AG10803 (cell line): ENCODE measurements at regions not wholly inside any gene's neighbourhood (a gene's known extent, or its start where the extent isn't known, plus 50 kb on each side); places are given as distances from the start of the nearest gene placed in this dataset.

Source experiments
- DNase-seq: peaks from one replicate; pipeline ENCODE4 v3.0.0; 2010; ENCODE audit warnings: low read depth
- H3K4me3 ChIP-seq: 2 replicates; pipeline ENCODE4 v1.5.1; 2011; ENCODE audit warnings: mild to moderate bottlenecking, low read length, control low read depth
- TF ChIP-seq, protein P1 (sequence below): conservative IDR thresholded peaks from 2 replicates; pipeline ENCODE4 v1.5.1; 2011; ENCODE audit warnings: mild to moderate bottlenecking, low read length, control low read depth, inconsistent platforms

GRCh38 chr13:106417467-106418110 is 117.9 kb downstream of the EFNB2 start:
- DNase-seq, result peak; percentile 17
- TF ChIP-seq, protein P1, sequence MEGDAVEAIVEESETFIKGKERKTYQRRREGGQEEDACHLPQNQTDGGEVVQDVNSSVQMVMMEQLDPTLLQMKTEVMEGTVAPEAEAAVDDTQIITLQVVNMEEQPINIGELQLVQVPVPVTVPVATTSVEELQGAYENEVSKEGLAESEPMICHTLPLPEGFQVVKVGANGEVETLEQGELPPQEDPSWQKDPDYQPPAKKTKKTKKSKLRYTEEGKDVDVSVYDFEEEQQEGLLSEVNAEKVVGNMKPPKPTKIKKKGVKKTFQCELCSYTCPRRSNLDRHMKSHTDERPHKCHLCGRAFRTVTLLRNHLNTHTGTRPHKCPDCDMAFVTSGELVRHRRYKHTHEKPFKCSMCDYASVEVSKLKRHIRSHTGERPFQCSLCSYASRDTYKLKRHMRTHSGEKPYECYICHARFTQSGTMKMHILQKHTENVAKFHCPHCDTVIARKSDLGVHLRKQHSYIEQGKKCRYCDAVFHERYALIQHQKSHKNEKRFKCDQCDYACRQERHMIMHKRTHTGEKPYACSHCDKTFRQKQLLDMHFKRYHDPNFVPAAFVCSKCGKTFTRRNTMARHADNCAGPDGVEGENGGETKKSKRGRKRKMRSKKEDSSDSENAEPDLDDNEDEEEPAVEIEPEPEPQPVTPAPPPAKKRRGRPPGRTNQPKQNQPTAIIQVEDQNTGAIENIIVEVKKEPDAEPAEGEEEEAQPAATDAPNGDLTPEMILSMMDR, result no peak
- H3K4me3 ChIP-seq, result peak overlapping the region; percentile 33

DNA sequence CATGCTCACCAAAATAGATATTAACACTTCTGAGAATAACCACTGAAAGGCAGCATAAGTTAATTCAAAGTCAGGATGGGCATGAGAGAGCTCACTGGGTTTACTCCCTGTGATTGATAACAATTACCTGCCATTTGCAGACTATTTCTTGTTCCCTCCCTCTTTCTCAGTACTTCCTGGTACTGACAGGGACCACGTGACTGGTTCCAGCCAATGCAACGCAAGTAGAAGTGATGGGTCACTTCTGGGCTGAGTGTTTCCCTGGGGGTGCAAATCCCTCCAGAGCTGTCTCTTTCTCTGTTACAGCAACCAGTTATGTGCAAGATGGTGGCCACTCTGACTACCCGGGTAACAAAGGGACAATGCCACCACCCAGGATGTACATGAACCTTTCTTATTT is 118.8 kb downstream of the EFNB2 start:
- no peak for DNase-seq
- no peak overlapping the region for H3K4me3 ChIP-seq
- TF ChIP-seq, protein P1, result no peak

DNA sequence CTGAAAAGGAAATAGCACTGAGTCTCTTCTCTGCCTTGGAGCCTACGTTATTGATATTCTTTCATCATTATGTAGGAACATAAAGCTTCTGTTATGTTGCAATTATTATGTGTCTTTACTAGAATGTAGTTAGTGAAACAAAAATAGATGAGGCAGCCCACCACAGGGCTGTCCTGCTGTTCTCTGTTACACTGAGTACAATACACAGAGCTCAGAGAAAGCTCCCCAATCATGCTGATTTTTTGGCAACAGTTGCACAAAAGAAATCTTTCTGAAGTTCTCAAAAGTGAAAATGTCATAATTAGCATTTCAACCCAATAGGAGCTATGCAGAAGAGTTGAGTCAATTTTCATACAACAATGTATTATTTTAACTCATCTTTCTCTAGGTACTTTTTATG is 119.5 kb downstream of the EFNB2 start:
- no peak overlapping the region for H3K4me3 ChIP-seq
- TF ChIP-seq, protein P1, result no peak
- DNase-seq, result no peak

GRCh38 chr13:106415442-106415841 is 120.0 kb downstream of the EFNB2 start:
- TF ChIP-seq, protein P1, result no peak
- DNase-seq, result no peak
- no peak overlapping the region for H3K4me3 ChIP-seq

- no peak overlapping the region for H3K4me3 ChIP-seq
- DNase-seq, result no peak
- TF ChIP-seq, protein P1, result no peak
Observed at GRCh38 chr13:106407338-106407737, 128.1 kb downstream of the EFNB2 start.

DNA sequence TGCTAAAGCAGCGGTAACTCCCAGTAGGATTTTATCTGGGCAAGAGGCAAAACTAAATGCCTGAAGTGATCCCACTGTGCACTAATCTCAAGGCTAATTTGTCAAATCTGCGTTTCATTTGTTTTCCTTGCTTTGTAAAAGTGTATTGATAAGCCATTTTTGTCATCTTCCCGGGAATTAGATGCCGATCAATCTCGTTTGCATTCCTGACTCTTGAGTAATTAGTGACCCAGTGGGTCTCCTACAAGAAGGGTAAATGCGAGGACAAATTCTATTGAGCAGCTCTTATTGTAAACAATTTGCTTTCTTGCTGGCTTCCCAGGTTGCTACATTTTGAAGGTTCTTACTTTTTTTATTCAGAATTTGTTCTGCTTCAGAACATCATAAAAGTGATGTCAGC is 129.7 kb downstream of the EFNB2 start:
- H3K4me3 ChIP-seq, result no peak overlapping the region
- TF ChIP-seq, protein P1, result no peak
- no peak for DNase-seq

DNA sequence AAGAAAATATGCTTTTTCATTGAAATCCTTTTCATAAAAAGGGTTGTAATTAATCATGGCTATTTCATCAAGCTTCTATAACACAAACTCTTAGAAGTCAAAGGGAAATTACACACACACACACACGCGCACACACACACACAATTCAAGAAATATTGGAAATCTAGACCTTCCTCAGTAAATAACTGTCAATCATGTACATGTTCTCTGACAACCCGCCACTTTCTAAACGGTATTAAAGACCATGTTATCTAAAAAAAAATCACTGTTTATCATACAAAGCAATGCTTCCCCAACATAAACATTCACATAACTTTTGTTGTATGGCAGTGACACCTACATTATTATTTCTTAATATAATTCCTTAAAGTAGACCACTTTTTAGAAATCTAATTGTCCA is 132.2 kb downstream of the EFNB2 start:
- H3K4me3 ChIP-seq, result no peak overlapping the region
- TF ChIP-seq, protein P1, result no peak
- DNase-seq, result no peak
